GM12878 (cell line): ENCODE measurements at regions not wholly inside any gene's neighbourhood (a gene's known extent, or its start where the extent isn't known, plus 50 kb on each side); places are given as distances from the start of the nearest gene placed in this dataset.

ENCODE experiments used
- CTCF ChIP-seq, 3 experiments: IDR thresholded peaks in 2 of 3; conservative IDR thresholded peaks in 1 of 3; 2 replicates each; pipeline ENCODE4 v1.5.1; 2011; ENCODE audit warnings: low read depth in 3 of 3, low read length in 3 of 3, mild to moderate bottlenecking in 3 of 3, control low read depth in 2 of 3, moderate library complexity in 2 of 3, inconsistent platforms in 1 of 3, mixed read lengths in 1 of 3; ENCODE audit not compliant: control insufficient read depth in 2 of 3, insufficient read depth in 1 of 3; ENCODE audit errors: extremely low read depth in 1 of 3
- DPF2 ChIP-seq: fragments of 450-650 bp; IDR thresholded peaks from 2 replicates; pipeline ENCODE4 v1.6.1; 2017; ENCODE audit warnings: mild to moderate bottlenecking
- FOXM1 ChIP-seq: IDR thresholded peaks from 2 replicates; pipeline ENCODE4 v1.6.1; 2012; ENCODE audit warnings: low read depth, mild to moderate bottlenecking, inconsistent platforms, low read length, moderate library complexity
- IKZF1 ChIP-seq: fragments of 450-650 bp; conservative IDR thresholded peaks from 2 replicates; pipeline ENCODE4 v1.6.1; 2017; ENCODE audit warnings: antibody characterized with exemption, mild to moderate bottlenecking
- MYC ChIP-seq: IDR thresholded peaks from 2 replicates; pipeline ENCODE4 v1.6.1; 2011; ENCODE audit warnings: mild to moderate bottlenecking, low read length, moderate library complexity, inconsistent platforms; ENCODE audit not compliant: insufficient read depth, insufficient replicate concordance, insufficient read length, severe bottlenecking
- NFXL1 ChIP-seq: fragments of 450-650 bp; IDR thresholded peaks from 2 replicates; pipeline ENCODE4 v1.6.1; 2017; ENCODE audit warnings: antibody characterized with exemption, mild to moderate bottlenecking, borderline replicate concordance
- RAD21 ChIP-seq: IDR thresholded peaks from 2 replicates; pipeline ENCODE4 v1.6.1; 2011; ENCODE audit warnings: mild to moderate bottlenecking, low read depth, low read length, moderate library complexity; ENCODE audit not compliant: insufficient read depth
- REST ChIP-seq: IDR thresholded peaks from 2 replicates; pipeline ENCODE4 v1.6.1; 2012; ENCODE audit warnings: mild to moderate bottlenecking, low read depth, low read length
- SP1 ChIP-seq: IDR thresholded peaks from one replicate; pipeline ENCODE4 v1.6.1; 2011; ENCODE audit warnings: low read depth, low read length
- ZNF274 ChIP-seq: IDR thresholded peaks from one replicate; pipeline ENCODE4 v1.8.0; 2011; ENCODE audit not compliant: insufficient read length, insufficient read depth

- TF ChIP-seq CTCF (IDR thresholded peaks at IDR 0.05 in 2 of 3, conservative IDR thresholded peaks at IDR 0.05 in 1 of 3; ENCODE audit: control insufficient read depth in 2 of 3, extremely low read depth in 1 of 3, insufficient read depth in 1 of 3, low read depth in 3 of 3, low read length in 3 of 3) (no peak), DPF2 (no peak), RAD21 (no peak), REST (no peak), NFXL1 (no peak), IKZF1 (no peak), SP1 (no peak), MYC (no peak), ZNF274 (no peak), FOXM1 (no peak)
These were observed 124.1 kb upstream of the HES1 start for GRCh38 chr3:194011807-194012206.
